SU-DHL-6 (cell line): ENCODE measurements at regions not wholly inside any gene's neighbourhood (a gene's known extent, or its start where the extent isn't known, plus 50 kb on each side); places are given as distances from the start of the nearest gene placed in this dataset.

ENCODE experiments used
- H2AFZ ChIP-seq: fragments of 200-600 bp; sonication (generic); 2 replicates; pipeline ENCODE4 v1.6.1; 2014; ENCODE audit warnings: low read depth, mild to moderate bottlenecking, moderate library complexity, mixed read lengths, antibody characterized with exemption, low read length; ENCODE audit not compliant: severe bottlenecking
- H3F3A ChIP-seq: fragments of 200-600 bp; shearing (Covaris generic); 2 replicates; pipeline ENCODE4 v1.6.0; 2016; ENCODE audit warnings: antibody characterized with exemption, mild to moderate bottlenecking; ENCODE audit not compliant: insufficient read depth
- H3K27ac ChIP-seq: fragments of 200-600 bp; sonication (generic); 2 replicates; pipeline ENCODE4 v1.5.1; 2016; ENCODE audit warnings: low read depth, mild to moderate bottlenecking, low read length, moderate library complexity, mixed read lengths
- H3K27me3 ChIP-seq: fragments of 200-600 bp; sonication (generic), shearing (Covaris generic); 2 replicates; pipeline ENCODE4 v1.6.0; 2014; ENCODE audit warnings: mild to moderate bottlenecking, low read length
- H3K36me3 ChIP-seq: fragments of 200-600 bp; sonication (generic); 2 replicates; pipeline ENCODE4 v1.6.1; 2014; ENCODE audit warnings: mild to moderate bottlenecking, low read length, mixed read lengths
- H3K4me2 ChIP-seq: fragments of 300-600, 200-600 bp; shearing (Covaris generic), sonication (generic); 2 replicates; pipeline ENCODE4 v1.6.0; 2014; ENCODE audit warnings: low read length, low read depth, mild to moderate bottlenecking; ENCODE audit not compliant: poor library complexity, severe bottlenecking
- H3K4me3 ChIP-seq: fragments of 200-600 bp; sonication (generic); 2 replicates; pipeline ENCODE4 v1.5.1; 2014; ENCODE audit warnings: antibody characterized with exemption, low read length, mild to moderate bottlenecking, mixed read lengths; ENCODE audit not compliant: insufficient read depth, poor library complexity, severe bottlenecking
- H3K79me2 ChIP-seq: fragments of 200-600 bp; sonication (generic); 2 replicates; pipeline ENCODE4 v1.6.1; 2014; ENCODE audit warnings: mild to moderate bottlenecking, low read length, moderate library complexity; ENCODE audit not compliant: insufficient read depth
- H3K9ac ChIP-seq: fragments of 200-600 bp; sonication (generic); 2 replicates; pipeline ENCODE4 v1.7.0; 2014; ENCODE audit warnings: mild to moderate bottlenecking, low read length
- H3K9me2 ChIP-seq: fragments of 200-600 bp; sonication (generic); replicated peaks from 2 replicates; pipeline ENCODE4 v1.6.1; 2014; ENCODE audit warnings: low read length; ENCODE audit not compliant: insufficient read depth
- H3K9me3 ChIP-seq: fragments of 200-600 bp; sonication (generic); 2 replicates; pipeline ENCODE4 v1.6.1; 2014; ENCODE audit warnings: low read length, mixed read lengths; ENCODE audit not compliant: insufficient read depth
- H4K20me1 ChIP-seq: fragments of 200-600 bp; sonication (generic); 2 replicates; pipeline ENCODE4 v1.6.1; 2014; ENCODE audit warnings: low read depth, mild to moderate bottlenecking, antibody characterized with exemption, low read length, moderate library complexity, mixed read lengths
- EZH2phosphoT487 ChIP-seq: fragments of 200-600 bp; sonication (generic), shearing (Covaris generic); conservative IDR thresholded peaks from 2 replicates; pipeline ENCODE4 v1.6.1; 2018; ENCODE audit warnings: mild to moderate bottlenecking, antibody characterized with exemption, low read length, moderate library complexity, mixed read lengths
- TF ChIP-seq, protein P1 (sequence below): fragments of 200-600 bp; sonication (generic); IDR thresholded peaks from one replicate; pipeline ENCODE4 v1.5.1; 2017; ENCODE audit warnings: antibody characterized with exemption, mild to moderate bottlenecking, low read length, moderate library complexity; ENCODE audit not compliant: insufficient read depth, poor library complexity, severe bottlenecking

DNA sequence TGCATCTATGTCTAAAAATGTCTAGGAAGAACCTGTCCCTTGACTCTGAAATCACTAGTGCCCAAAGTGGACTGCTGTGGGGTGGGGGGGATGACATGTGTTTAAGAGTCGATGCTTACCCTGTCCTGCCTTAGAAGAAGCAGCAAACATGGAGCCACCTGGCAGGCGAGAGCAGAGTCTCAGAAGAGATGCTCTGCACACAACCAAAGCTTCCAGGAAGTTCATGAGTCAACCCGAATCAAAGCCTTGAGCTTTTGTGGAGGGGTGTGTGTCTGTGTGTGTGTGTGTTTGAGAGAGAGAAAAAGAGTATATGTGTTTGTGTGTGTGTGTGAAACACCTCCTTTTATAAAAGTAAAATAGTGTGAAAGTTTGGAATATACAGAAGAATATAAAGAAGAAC is 269.9 kb downstream of the ALDH8A1 start:
- no peak for TF ChIP-seq EZH2phosphoT487
- TF ChIP-seq, protein P1, sequence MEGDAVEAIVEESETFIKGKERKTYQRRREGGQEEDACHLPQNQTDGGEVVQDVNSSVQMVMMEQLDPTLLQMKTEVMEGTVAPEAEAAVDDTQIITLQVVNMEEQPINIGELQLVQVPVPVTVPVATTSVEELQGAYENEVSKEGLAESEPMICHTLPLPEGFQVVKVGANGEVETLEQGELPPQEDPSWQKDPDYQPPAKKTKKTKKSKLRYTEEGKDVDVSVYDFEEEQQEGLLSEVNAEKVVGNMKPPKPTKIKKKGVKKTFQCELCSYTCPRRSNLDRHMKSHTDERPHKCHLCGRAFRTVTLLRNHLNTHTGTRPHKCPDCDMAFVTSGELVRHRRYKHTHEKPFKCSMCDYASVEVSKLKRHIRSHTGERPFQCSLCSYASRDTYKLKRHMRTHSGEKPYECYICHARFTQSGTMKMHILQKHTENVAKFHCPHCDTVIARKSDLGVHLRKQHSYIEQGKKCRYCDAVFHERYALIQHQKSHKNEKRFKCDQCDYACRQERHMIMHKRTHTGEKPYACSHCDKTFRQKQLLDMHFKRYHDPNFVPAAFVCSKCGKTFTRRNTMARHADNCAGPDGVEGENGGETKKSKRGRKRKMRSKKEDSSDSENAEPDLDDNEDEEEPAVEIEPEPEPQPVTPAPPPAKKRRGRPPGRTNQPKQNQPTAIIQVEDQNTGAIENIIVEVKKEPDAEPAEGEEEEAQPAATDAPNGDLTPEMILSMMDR: no peak
- no peaks in the 10 kb centered on the region for H3K79me2 ChIP-seq
- H3K27ac ChIP-seq: no peak overlapping the region
- no peaks in the 10 kb centered on the region for H3K36me3 ChIP-seq
- H3F3A ChIP-seq: no peaks in the 10 kb centered on the region
- no peak overlapping the region for H3K9ac ChIP-seq
- H3K4me3 ChIP-seq: no peak overlapping the region
- H3K9me2 ChIP-seq: no peaks in the 10 kb centered on the region
- H3K9me3 ChIP-seq: no peaks in the 10 kb centered on the region
- no peaks in the 10 kb centered on the region for H4K20me1 ChIP-seq
- no peaks in the 10 kb centered on the region for H3K27me3 ChIP-seq
- H3K4me2 ChIP-seq: no peak overlapping the region
- H2AFZ ChIP-seq: no peak overlapping the region

DNA sequence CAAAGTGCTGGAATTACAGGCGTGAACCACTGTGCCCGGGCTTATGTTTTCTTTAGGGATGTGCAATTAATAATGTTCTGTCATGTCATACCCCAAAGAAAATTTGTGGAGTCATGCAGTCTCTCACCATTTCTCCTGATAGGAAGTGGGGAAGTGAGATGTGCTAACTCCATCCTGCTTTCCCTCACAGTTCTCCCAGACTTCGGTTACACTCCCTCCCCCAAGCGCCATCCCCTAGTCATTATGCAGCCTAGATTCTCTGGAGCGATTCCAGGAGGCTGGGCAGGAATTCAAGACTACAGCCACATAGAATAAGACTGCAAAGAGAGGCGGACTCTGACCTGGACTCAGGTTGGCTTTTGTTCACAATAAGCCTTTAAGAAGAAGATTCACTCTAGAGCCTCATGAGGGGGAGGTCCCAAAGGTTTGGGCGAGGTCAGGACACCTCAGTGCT is 271.4 kb downstream of the ALDH8A1 start:
- H3K27ac ChIP-seq: no peak overlapping the region
- no peak overlapping the region for H3K4me2 ChIP-seq
- H3K9me3 ChIP-seq: no peaks in the 10 kb centered on the region
- H3K79me2 ChIP-seq: no peaks in the 10 kb centered on the region
- H3K4me3 ChIP-seq: no peak overlapping the region
- H4K20me1 ChIP-seq: no peaks in the 10 kb centered on the region
- no peaks in the 10 kb centered on the region for H3K27me3 ChIP-seq
- TF ChIP-seq, protein P1: no peak
- TF ChIP-seq EZH2phosphoT487: no peak
- H3K9me2 ChIP-seq: no peaks in the 10 kb centered on the region
- H3K36me3 ChIP-seq: no peaks in the 10 kb centered on the region
- no peaks in the 10 kb centered on the region for H3F3A ChIP-seq
- no peak overlapping the region for H2AFZ ChIP-seq
- H3K9ac ChIP-seq: no peak overlapping the region

DNA sequence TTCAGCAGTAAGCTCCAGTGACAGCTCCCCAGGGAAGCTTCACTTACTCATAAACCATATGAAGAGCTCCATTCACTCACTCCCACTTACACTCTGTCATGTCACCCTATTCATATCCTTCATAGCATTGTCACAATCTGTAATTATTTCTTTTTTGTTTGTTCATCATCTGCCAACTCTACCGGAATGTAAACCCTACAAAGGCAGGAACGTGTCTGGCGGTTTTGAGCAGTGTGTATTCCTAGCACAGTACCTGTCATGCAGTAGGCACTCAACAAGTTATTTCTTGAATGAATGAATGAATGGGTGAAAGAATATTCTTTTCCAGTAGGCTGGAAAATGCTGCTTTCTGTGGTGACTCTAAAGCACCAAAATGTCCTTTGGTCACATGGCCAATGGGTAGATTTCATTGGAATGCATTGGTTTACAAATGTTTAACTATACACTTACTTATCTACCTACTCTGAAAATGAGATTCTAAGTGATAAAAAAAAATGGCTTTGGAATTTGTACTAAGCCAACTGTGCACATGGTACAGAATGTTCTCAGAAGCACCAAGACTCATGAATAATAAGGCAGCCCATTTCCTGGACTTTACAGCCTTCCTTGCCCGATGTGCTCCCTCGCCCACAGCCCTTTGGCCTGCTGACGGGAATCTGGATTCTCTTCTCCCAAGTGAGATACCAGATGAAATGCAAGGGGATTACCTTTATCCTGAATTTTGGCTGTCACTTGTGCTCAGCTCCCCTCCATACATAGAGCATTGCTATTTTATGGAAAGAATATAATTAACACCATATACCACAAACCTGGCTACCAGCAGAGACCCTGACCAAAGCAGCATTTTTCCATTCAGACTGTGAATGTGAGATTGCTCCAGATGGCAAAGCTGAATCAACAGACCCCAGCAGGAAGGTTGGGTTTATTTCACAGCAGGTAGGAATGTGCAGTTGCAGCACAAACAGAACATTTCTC is 273.3 kb downstream of the ALDH8A1 start:
- H3K4me3 ChIP-seq: no peak overlapping the region
- no peak overlapping the region for H3K27ac ChIP-seq
- no peaks in the 10 kb centered on the region for H3F3A ChIP-seq
- H3K36me3 ChIP-seq: no peaks in the 10 kb centered on the region
- H2AFZ ChIP-seq: no peak overlapping the region
- TF ChIP-seq, protein P1: no peak
- TF ChIP-seq EZH2phosphoT487: no peak
- no peaks in the 10 kb centered on the region for H3K27me3 ChIP-seq
- H3K79me2 ChIP-seq: no peaks in the 10 kb centered on the region
- no peaks in the 10 kb centered on the region for H4K20me1 ChIP-seq
- no peaks in the 10 kb centered on the region for H3K9me2 ChIP-seq
- H3K9me3 ChIP-seq: no peaks in the 10 kb centered on the region
- H3K4me2 ChIP-seq: no peak overlapping the region
- H3K9ac ChIP-seq: no peak overlapping the region
